OCI-LY7 (cell line): ENCODE measurements at regions not wholly inside any gene's neighbourhood (a gene's known extent, or its start where the extent isn't known, plus 50 kb on each side); places are given as distances from the start of the nearest gene placed in this dataset.
"Not testable (repeated sequence)": the region's sequence is repeated elsewhere in the genome, so short reads cannot be mapped to it uniquely, and the experiment has no call there.

Experiments
- BruUV-seq: library from RNA; stranded (reverse); fragments of 400-500 nt; replicated peaks from 2 replicates; lab custom pipeline; 2021; lab: Mats Ljungman, UMichigan
- CTCF ChIA-PET: fragments of 300-600 bp; sonication (Branson Sonifier 250); formaldehyde crosslinking; loops from one replicate; lab custom pipeline; 2022; ENCODE audit warnings: antibody characterized with exemption; ENCODE audit not compliant: unreplicated experiment; lab: Charles Lee
- POLR2A ChIA-PET: fragments of 300-600 bp; sonication (Branson Sonifier 250); formaldehyde crosslinking; loops from one replicate; lab custom pipeline; 2022; ENCODE audit warnings: antibody characterized with exemption; lab: Charles Lee
- DNase-seq: peaks from one replicate; pipeline ENCODE4 v3.0.0-alpha.2; 2015; ENCODE audit warnings: low spot score
- H2AFZ ChIP-seq: fragments of 200-600 bp; sonication (generic), shearing (Covaris generic); 2 replicates; pipeline ENCODE4 v1.6.1; 2014; ENCODE audit warnings: mild to moderate bottlenecking, antibody characterized with exemption, low read length, moderate library complexity
- H3K27ac ChIP-seq: fragments of 200-600 bp; sonication (generic); 2 replicates; pipeline ENCODE4 v1.5.1; 2014; ENCODE audit warnings: mixed run types, low read depth, mild to moderate bottlenecking, moderate library complexity, low read length, inconsistent platforms; ENCODE audit not compliant: poor library complexity, severe bottlenecking
- H3K36me3 ChIP-seq: fragments of 200-600 bp; sonication (generic); 2 replicates; pipeline ENCODE4 v1.6.1; 2014; ENCODE audit warnings: mild to moderate bottlenecking, antibody characterized with exemption, low read length, moderate library complexity, mixed read lengths; ENCODE audit not compliant: insufficient read depth
- H3K4me1 ChIP-seq: fragments of 200-600 bp; sonication (generic); 2 replicates; pipeline ENCODE4 v1.5.1; 2014; ENCODE audit warnings: mild to moderate bottlenecking, low read length; ENCODE audit not compliant: insufficient read depth, poor library complexity, severe bottlenecking
- H3K4me2 ChIP-seq: fragments of 200-600 bp; sonication (generic); 2 replicates; pipeline ENCODE4 v1.6.1; 2014; ENCODE audit warnings: mild to moderate bottlenecking, low read length
- H3K4me3 ChIP-seq: fragments of 200-600 bp; sonication (generic); 2 replicates; pipeline ENCODE4 v1.5.1; 2014; ENCODE audit warnings: mild to moderate bottlenecking, low read depth, low read length; ENCODE audit not compliant: poor library complexity, severe bottlenecking
- H3K79me2 ChIP-seq: fragments of 200-600 bp; sonication (generic); 2 replicates; pipeline ENCODE4 v1.6.1; 2016; ENCODE audit warnings: low read depth, mild to moderate bottlenecking, low read length, moderate library complexity, mixed read lengths; ENCODE audit not compliant: insufficient read depth
- H3K9me2 ChIP-seq: fragments of 200-600 bp; sonication (generic); 2 replicates; pipeline ENCODE4 v1.6.1; 2016; ENCODE audit warnings: mild to moderate bottlenecking, low read length, mixed read lengths; ENCODE audit not compliant: insufficient read depth
- H3K9me3 ChIP-seq: fragments of 200-600 bp; sonication (generic); 2 replicates; pipeline ENCODE4 v1.6.1; 2014; ENCODE audit warnings: mild to moderate bottlenecking, mixed run types, low read length, mixed read lengths
- H4K20me1 ChIP-seq: fragments of 200-600 bp; sonication (generic); 2 replicates; pipeline ENCODE4 v1.6.1; 2014; ENCODE audit warnings: mild to moderate bottlenecking, antibody characterized with exemption, low read length, moderate library complexity, mixed read lengths; ENCODE audit not compliant: insufficient read depth
- CTCF ChIP-seq: fragments of 200-600 bp; sonication (generic); conservative IDR thresholded peaks from 2 replicates; pipeline ENCODE4 v1.5.1; 2014; ENCODE audit warnings: mild to moderate bottlenecking, antibody characterized with exemption, low read length, moderate library complexity, mixed read lengths
- EZH2phosphoT487 ChIP-seq: fragments of 200-600 bp; sonication (generic); IDR thresholded peaks from 2 replicates; pipeline ENCODE4 v1.6.1; 2018; ENCODE audit warnings: low read depth, borderline replicate concordance, mild to moderate bottlenecking, mixed run types, antibody characterized with exemption, low read length, moderate library complexity, mixed read lengths
- intact Hi-C: fragments of 100-400 bp; cut with micrococcal nuclease; formaldehyde crosslinking; loops from one replicate; pipeline ENCODE4 v1.10.0; 2022; ENCODE audit not compliant: unreplicated experiment

- H2AFZ ChIP-seq, H3K4me3 ChIP-seq, H3K36me3 ChIP-seq, H3K27ac ChIP-seq, H3K4me1 ChIP-seq, H4K20me1 ChIP-seq, H3K4me2 ChIP-seq, BruUV-seq, POLR2A ChIA-PET, H3K79me2 ChIP-seq, CTCF ChIA-PET, H3K9me3 ChIP-seq, DNase-seq, intact Hi-C loops, H3K9me2 ChIP-seq: not testable (repeated sequence)
Observed at GRCh38 chr7:106436933-106437332, 152.2 kb upstream of the NAMPT start.

- intact Hi-C loops: no loop called here
- H4K20me1 ChIP-seq: no peaks in the 10 kb centered on the region
- no peaks in the 10 kb centered on the region for H3K79me2 ChIP-seq
- no peaks in the 10 kb centered on the region for H3K9me3 ChIP-seq
- H2AFZ ChIP-seq: no peak overlapping the region
- no peaks in the 10 kb centered on the region for H3K4me1 ChIP-seq
- no peak for DNase-seq
- no peaks in the 10 kb centered on the region for H3K9me2 ChIP-seq
- POLR2A ChIA-PET: no interaction called here
- no peak overlapping the region for H3K4me3 ChIP-seq
- no peaks in the 10 kb centered on the region for H3K36me3 ChIP-seq
- TF ChIP-seq EZH2phosphoT487 (no peak), CTCF (no peak)
- H3K4me2 ChIP-seq: no peak overlapping the region
- BruUV-seq: no TSS peak
- no peak overlapping the region for H3K27ac ChIP-seq
- CTCF ChIA-PET: no interaction called here
Observed at GRCh38 chr7:106433377-106433776, 148.6 kb upstream of the NAMPT start.

- no peak overlapping the region for H3K4me2 ChIP-seq
- H4K20me1 ChIP-seq: no peaks in the 10 kb centered on the region
- no peaks in the 10 kb centered on the region for H3K4me1 ChIP-seq
- H3K9me3 ChIP-seq: no peaks in the 10 kb centered on the region
- no peak for TF ChIP-seq CTCF
- no peak for TF ChIP-seq EZH2phosphoT487
- H2AFZ ChIP-seq: no peak overlapping the region
- H3K36me3 ChIP-seq: no peaks in the 10 kb centered on the region
- no peak for DNase-seq
- no peaks in the 10 kb centered on the region for H3K9me2 ChIP-seq
- H3K4me3 ChIP-seq: no peak overlapping the region
- intact Hi-C loops: no loop called here
- CTCF ChIA-PET: no interaction called here
- BruUV-seq: no TSS peak
- no peak overlapping the region for H3K27ac ChIP-seq
- H3K79me2 ChIP-seq: no peaks in the 10 kb centered on the region
- POLR2A ChIA-PET: no interaction called here
Observed at GRCh38 chr7:106430535-106431455, 146.0 kb upstream of the NAMPT start.
